GM12878 (cell line): ENCODE measurements at regions not wholly inside any gene's neighbourhood (a gene's known extent, or its start where the extent isn't known, plus 50 kb on each side); places are given as distances from the start of the nearest gene placed in this dataset.

Experiments
- ATAC-seq: fragments of 200-7000 bp; cut with Tn5 transposase; 3 replicates; pipeline ENCODE4 v1.9.1; 2020; ENCODE audit warnings: mild to moderate bottlenecking, moderate library complexity
- BruUV-seq: library from RNA; stranded (reverse); fragments of 400-500 nt; replicated peaks from 2 replicates; lab custom pipeline; 2021; lab: Mats Ljungman, UMichigan
- CTCF ChIA-PET: fragments of 300-600 bp; sonication (Branson Sonifier 250); formaldehyde crosslinking; extraction: SDS; loops from one replicate; lab custom pipeline; 2021; ENCODE audit warnings: inconsistent platforms; lab: Yijun Ruan, JAX
- POLR2A ChIA-PET: fragments of 350-600 bp; formaldehyde crosslinking; extraction: SDS; loops from one replicate; lab custom pipeline; 2021; ENCODE audit warnings: inconsistent platforms; lab: Charles Lee
- RAD21 ChIA-PET: fragments of 300-600 bp; sonication (Branson Sonifier 250); formaldehyde crosslinking; loops from one replicate; lab custom pipeline; 2023; ENCODE audit warnings: antibody characterized with exemption; ENCODE audit not compliant: unreplicated experiment; lab: Charles Lee
- SMC1A ChIA-PET: fragments of 300-600 bp; sonication (Branson Sonifier 250); formaldehyde crosslinking; loops from one replicate; lab custom pipeline; 2023; ENCODE audit not compliant: unreplicated experiment, uncharacterized antibody; lab: Charles Lee
- DNase-seq: peaks from one replicate; pipeline ENCODE4 v3.0.0-alpha.2; 2011; ENCODE audit warnings: low read depth, low spot score
- FAIRE-seq: peaks from 3 replicates; lab custom pipeline; 2011; peaks lifted over from hg19 to GRCh38; lab: Jason Lieb, UNC
- H2AFZ ChIP-seq: 2 replicates; pipeline ENCODE4 v1.6.0; 2011; ENCODE audit warnings: low read depth, low read length, control low read depth; ENCODE audit not compliant: control insufficient read depth
- H3K27ac ChIP-seq: 2 replicates; pipeline ENCODE4 v1.5.1; 2011; ENCODE audit warnings: control low read depth; ENCODE audit not compliant: control insufficient read depth, insufficient read depth
- H3K27me3 ChIP-seq, 2 experiments: replicated peaks in 1 of 2; 2 replicates each; pipeline versions ENCODE4 v1.6.0 to v1.6.1; 2011; ENCODE audit warnings: low read length in 1 of 2; ENCODE audit not compliant: control insufficient read depth in 2 of 2, insufficient read depth in 2 of 2
- H3K36me3 ChIP-seq, 2 experiments: 2 replicates each; pipeline ENCODE4 v1.5.1; 2011; ENCODE audit warnings: low read length in 1 of 2; ENCODE audit not compliant: control insufficient read depth in 2 of 2, insufficient read depth in 2 of 2
- H3K4me1 ChIP-seq: 2 replicates; pipeline ENCODE4 v1.6.1; 2011; ENCODE audit warnings: mild to moderate bottlenecking, low read length, moderate library complexity, mixed read lengths; ENCODE audit not compliant: control insufficient read depth, insufficient read depth
- H3K4me2 ChIP-seq: 2 replicates; pipeline ENCODE4 v1.6.0; 2011; ENCODE audit warnings: control low read depth; ENCODE audit not compliant: control insufficient read depth, insufficient read depth
- H3K4me3 ChIP-seq: fragments of 200-600 bp; sonication (generic); 2 replicates; pipeline ENCODE4 v1.5.1; 2016
- H3K79me2 ChIP-seq: 2 replicates; pipeline ENCODE4 v1.6.0; 2011; ENCODE audit warnings: low read length; ENCODE audit not compliant: control insufficient read depth, insufficient read depth
- H3K9ac ChIP-seq: 2 replicates; pipeline ENCODE4 v1.8.0; 2011; ENCODE audit warnings: low read length, control low read depth, mixed read lengths; ENCODE audit not compliant: control insufficient read depth, insufficient read depth
- H3K9me3 ChIP-seq: replicated peaks from 3 replicates; pipeline ENCODE4 v1.5.1; 2011; ENCODE audit warnings: mild to moderate bottlenecking, low read length; ENCODE audit not compliant: control insufficient read depth, insufficient read depth
- H4K20me1 ChIP-seq: 2 replicates; pipeline ENCODE4 v1.6.0; 2011; ENCODE audit not compliant: control insufficient read depth, insufficient read depth
- BHLHE40 ChIP-seq, 2 experiments: fragments of 450-650 bp in 1 of 2; IDR thresholded peaks; 2 replicates each; pipeline ENCODE4 v1.6.1; 2011 to 2017; ENCODE audit warnings: low read depth in 2 of 2, borderline replicate concordance in 1 of 2, improper control_type of control experiment in 1 of 2, low read length in 1 of 2, mild to moderate bottlenecking in 1 of 2
- CEBPZ ChIP-seq: fragments of 150-350 bp; IDR thresholded peaks from 2 replicates; pipeline ENCODE4 v1.6.1; 2016; ENCODE audit warnings: low read depth, low read length
- IKZF1 ChIP-seq: fragments of 450-650 bp; conservative IDR thresholded peaks from 2 replicates; pipeline ENCODE4 v1.6.1; 2017; ENCODE audit warnings: antibody characterized with exemption, mild to moderate bottlenecking
- IKZF2 ChIP-seq, 2 experiments: fragments of 450-650 bp; IDR thresholded peaks; 2 replicates each; pipeline ENCODE4 v1.6.1; 2017; ENCODE audit warnings: mild to moderate bottlenecking in 2 of 2, moderate library complexity in 2 of 2
- RB1 ChIP-seq: fragments of 450-650 bp; formaldehyde crosslinking; IDR thresholded peaks from 2 replicates; pipeline ENCODE4 v1.6.1; 2017; ENCODE audit warnings: mild to moderate bottlenecking, borderline replicate concordance
- SMC3 ChIP-seq: IDR thresholded peaks from 2 replicates; pipeline ENCODE4 v1.6.1; 2011; ENCODE audit warnings: low read length, improper control_type of control experiment, borderline replicate concordance
- SPI1 ChIP-seq: IDR thresholded peaks from 2 replicates; pipeline ENCODE4 v1.6.1; 2011; ENCODE audit warnings: low read depth, mild to moderate bottlenecking, low read length, moderate library complexity, borderline replicate concordance; ENCODE audit not compliant: insufficient read depth
- STAT3 ChIP-seq: IDR thresholded peaks from 2 replicates; pipeline ENCODE4 v1.6.1; 2011; ENCODE audit warnings: low read depth, low read length, improper control_type of control experiment
- TCF3 ChIP-seq: IDR thresholded peaks from 2 replicates; pipeline ENCODE4 v1.6.1; 2012; ENCODE audit warnings: low read depth, mild to moderate bottlenecking, low read length, borderline replicate concordance; ENCODE audit not compliant: insufficient read depth
- ZNF24 ChIP-seq: fragments of 450-650 bp; IDR thresholded peaks from 2 replicates; pipeline ENCODE4 v1.6.1; 2017; ENCODE audit warnings: antibody characterized with exemption, mild to moderate bottlenecking
- WGBS: methylation state at CpG from one replicate; pipeline ENCODE4 v1.1.6; 2016; ENCODE audit warnings: low lambda C conversion rate; ENCODE audit not compliant: insufficient replicate concordance, insufficient coverage; ENCODE audit errors: missing lambda C conversion rate; 5-methylcytosine and 5-hydroxymethylcytosine counted together
- in situ Hi-C: fragments of 300-500 bp; cut with MboI; formaldehyde crosslinking; loops from 9 replicates; pipeline ENCODE4 v1.14.3; 2018; ENCODE audit warnings: mixed read lengths
- intact Hi-C: fragments of 100-400 bp; cut with micrococcal nuclease; formaldehyde crosslinking; loops from one replicate; pipeline ENCODE4 v1.14.2; 2022; ENCODE audit not compliant: unreplicated experiment

- intact Hi-C loops, result loop anchor here (2.0 kb wide), 1 partner anchor 15 kb away; no protein-coding TSS in a partner anchor
Measured at GRCh38 chr2:176493909-176494308, 224.7 kb downstream of the MTX2 start.

More at GRCh38 chr2:176493909-176494308, 224.7 kb downstream of the MTX2 start:
- Histone ChIP-seq H3K27me3 (no peaks in the 10 kb centered on the region; a peak in 1 of 4 replicates), H4K20me1 (no peaks in the 10 kb centered on the region), H3K4me2 (peak overlapping the region; percentile 67; the same call in 1 of the 2 replicates), H3K9me3 (no peaks in the 10 kb centered on the region), H2AFZ (no peak overlapping the region), H3K9ac (no peak overlapping the region), H3K27ac (no peak overlapping the region), H3K36me3 (no peaks in the 10 kb centered on the region), H3K79me2 (no peaks in the 10 kb centered on the region), H3K4me3 (no peak overlapping the region), H3K4me1 (peaks cover 26% of the 10 kb centered on the region)
- ChIA-PET RAD21 (interaction anchor here (0.8 to 1.6 kb wide), 7 partner anchors 12 to 226 kb away, joined by 3 to 10 read pairs (median 3); no protein-coding TSS in a partner anchor), POLR2A (interaction anchor here (0.7 to 1.1 kb wide), 3 partner anchors 13 to 590 kb away, joined by 3 read pairs; no protein-coding TSS in a partner anchor), SMC1A (interaction anchor here (0.6 to 3.3 kb wide), 18 partner anchors 10 to 771 kb away, joined by 3 to 13 read pairs (median 4); partner anchors contain the start of gene NFE2L2), CTCF (interaction anchor here (0.7 to 4.4 kb wide), 5 partner anchors 12 to 654 kb away, joined by 3 to 21 read pairs (median 7); no protein-coding TSS in a partner anchor)
- WGBS, result 49% methylated on average over 3 of the region's 3 CpGs
- ATAC-seq (peak; percentile 23), FAIRE-seq (no peak), DNase-seq (no peak)
- in situ Hi-C loops, result no loop called here
- TF ChIP-seq TCF3 (no peak), STAT3 (no peak), RB1 (no peak), IKZF2 (IDR thresholded peaks at IDR 0.05) (peak; percentile 38 to 44; a peak in 2 of 4 replicates), IKZF1 (0 out of 2 replicates have a peak, but pooled peaks have one; percentile 6), SMC3 (no peak), SPI1 (peak; percentile 82), BHLHE40 (IDR thresholded peaks at IDR 0.05; ENCODE audit: borderline replicate concordance in 1 of 2, low read depth in 2 of 2, low read length in 1 of 2) (no peak), ZNF24 (0 out of 2 replicates have a peak, but pooled peaks have one; percentile 13), CEBPZ (no peak)
- no TSS peak for BruUV-seq
